IPS-NIHi7 (cell line): ENCODE measurements at regions not wholly inside any gene's neighbourhood (a gene's known extent, or its start where the extent isn't known, plus 50 kb on each side); places are given as distances from the start of the nearest gene placed in this dataset.
A peak's percentile ranks its signal among the peaks of the same experiment; 100 is the strongest.
"Not testable (repeated sequence)": the region's sequence is repeated elsewhere in the genome, so short reads cannot be mapped to it uniquely, and the experiment has no call there.

ENCODE experiments used
- DNase-seq: peaks from one replicate; pipeline ENCODE4 v3.0.0; 2012; ENCODE audit warnings: mixed read lengths; ENCODE audit errors: extremely low spot score

DNA sequence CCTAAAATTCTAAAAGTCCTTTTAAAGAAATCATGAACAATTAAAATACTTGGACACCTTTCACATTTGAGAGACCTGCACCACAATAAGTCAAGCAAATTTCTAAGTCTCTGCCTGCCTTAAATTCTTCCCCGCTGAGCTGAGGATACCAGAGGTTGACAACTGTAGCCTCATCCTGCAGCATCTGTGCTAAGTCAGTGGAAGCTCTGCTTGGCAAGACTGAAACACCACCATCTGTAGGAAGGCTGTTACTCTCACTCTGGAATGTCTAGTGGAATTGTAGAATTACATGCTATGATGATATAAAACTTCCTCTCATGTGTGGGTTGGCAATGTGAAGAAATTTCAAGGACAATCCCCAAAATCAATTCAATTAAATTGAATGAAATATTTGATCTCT is 1756.5 kb downstream of the NCAM2 start:
- no peak for DNase-seq

DNA sequence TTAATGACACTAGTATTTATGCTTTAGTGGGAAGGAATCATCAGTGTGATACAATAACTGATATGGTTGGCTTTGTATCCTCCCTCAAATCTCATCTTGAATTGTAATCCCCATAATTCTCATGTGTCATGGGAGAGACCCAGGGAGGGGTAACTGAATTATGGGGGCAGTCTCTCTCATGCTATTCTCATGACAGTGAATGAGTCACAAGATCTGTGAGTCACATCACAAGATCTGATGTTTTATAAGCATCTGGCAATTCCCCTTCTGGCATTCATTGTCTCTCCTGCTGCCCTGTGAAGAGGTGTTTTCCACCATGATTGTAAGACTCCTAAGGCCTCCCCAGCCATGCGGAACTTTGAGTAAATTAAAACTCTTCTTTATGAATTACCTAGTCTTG is 1760.3 kb downstream of the NCAM2 start:
- DNase-seq = no peak

DNA sequence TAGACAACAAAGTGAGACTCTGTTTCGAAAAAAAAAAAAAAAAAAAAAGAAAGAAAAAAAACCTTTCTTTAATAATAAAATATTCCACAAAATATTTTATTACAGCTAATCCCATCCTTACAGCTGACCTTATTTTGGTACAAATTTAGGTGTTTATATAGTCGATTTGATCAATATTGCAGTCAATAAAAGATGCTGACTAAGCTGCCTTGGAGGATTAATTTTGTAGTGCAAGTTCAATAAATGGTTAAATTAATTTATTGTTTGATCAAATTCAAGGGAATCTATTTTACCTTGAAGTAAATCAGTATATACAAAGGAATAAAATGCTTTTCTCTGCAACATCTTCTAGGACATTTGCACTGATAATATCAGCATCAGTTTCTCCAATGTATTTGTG is 1764.3 kb downstream of the NCAM2 start:
- DNase-seq = no peak

DNA sequence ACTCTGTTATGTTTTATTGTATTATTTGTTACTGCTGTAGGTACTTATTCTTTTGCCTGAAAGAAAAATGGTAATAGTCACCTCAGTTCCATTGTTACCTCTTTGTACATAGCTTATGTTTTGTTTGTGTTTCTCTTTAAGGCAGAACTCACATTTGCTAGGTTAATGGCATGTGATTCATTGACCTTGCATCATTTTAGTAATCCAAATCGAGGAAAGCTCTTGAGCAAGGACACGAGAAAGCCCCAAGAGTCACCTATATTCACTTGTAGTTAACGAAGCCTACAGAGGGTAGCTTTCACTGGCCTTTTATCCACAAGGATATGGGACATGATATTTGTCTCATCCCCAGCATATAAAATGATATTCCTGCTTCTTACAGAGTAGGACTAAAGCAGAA is 1765.2 kb downstream of the NCAM2 start:
- no peak for DNase-seq

DNA sequence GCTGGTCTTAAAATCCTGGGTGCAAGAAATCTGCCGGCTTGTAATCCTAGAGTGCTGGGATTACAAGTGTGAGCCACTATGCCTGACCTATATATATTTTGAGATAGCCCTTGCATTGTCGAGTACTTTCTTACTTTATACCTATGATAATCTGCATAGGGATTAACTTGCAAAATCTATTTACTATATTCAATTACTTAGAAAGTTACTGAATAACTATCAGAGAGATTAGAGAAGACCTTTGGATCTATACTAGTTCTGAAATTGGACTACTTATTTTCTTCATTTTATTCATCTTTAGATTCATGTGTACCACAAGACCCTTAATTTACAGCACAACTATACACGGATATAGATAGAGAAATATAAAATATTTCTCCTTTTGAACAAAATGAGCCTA is 1766.0 kb downstream of the NCAM2 start:
- DNase-seq = no peak

- DNase-seq = no peak
These were observed 1793.2 kb downstream of the NCAM2 start for GRCh38 chr21:22791376-22791775.

DNA sequence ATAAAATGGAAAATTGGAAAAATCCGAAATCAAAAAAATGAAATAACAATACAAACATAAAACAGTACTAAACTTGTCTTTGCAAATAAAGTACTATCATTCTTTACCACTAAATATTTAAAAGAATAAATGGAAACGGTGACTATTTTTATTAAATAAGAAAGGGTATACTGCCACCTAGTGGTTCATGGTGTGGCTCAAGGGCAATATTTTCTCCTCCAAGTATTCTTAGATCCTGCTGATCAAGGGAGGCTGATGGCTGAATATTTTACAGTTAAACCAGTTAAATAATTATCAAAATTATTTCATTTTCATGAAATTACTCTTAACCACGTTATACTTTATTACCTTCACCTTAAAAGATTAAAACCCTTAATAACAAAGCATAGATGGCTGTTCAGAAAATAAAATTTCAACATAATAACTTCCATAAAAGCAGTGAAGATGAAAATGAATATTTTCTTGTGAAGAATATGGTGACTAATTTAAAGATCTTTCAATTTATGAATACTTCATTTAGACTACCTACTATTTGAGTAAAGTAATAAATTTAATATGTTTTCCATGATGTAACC is 1793.9 kb downstream of the NCAM2 start:
- DNase-seq = peak; percentile 24

GRCh38 chr21:22795091-22795490 is 1796.9 kb downstream of the NCAM2 start:
- no peak for DNase-seq

DNA sequence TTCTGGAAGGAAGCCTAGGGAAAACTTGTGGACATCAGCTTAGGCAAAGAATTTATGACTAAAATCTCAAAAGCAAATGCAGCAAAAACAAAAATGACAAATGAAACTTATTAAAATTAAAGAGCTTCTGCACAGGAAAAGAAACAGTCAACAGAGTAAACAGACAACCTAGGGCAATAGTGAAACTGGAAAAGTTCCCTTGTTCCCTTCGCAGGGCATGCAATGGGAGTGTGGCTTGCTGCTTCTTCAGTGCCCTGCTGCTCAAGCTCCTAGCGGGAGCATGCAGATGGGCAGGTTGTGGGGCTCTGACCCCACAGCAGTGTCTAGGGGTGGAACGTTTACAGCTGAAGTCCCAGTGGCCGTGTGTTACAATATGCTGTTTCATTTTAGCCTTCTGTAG is 1797.4 kb downstream of the NCAM2 start:
- DNase-seq = no peak

DNA sequence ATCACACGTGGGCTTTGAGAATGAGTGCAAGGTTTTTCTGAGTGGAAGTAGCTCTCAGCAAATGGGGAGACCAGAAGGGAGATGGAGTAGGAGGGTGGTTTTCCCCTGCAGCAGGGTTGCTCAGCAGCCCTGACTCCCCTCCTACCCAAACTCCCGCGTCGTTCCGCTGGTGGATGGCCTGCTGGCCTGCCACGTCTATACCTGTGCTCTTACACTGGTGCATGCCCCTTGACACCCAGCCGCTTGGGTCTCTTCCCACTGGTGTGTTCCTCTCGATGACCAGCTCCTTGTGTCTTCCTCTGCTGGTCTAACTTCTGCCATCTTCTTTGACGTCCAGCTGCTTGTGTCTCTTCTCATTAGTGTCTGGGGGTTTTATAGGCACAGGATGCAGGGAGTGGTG is 1797.9 kb downstream of the NCAM2 start:
- no peak for DNase-seq

GRCh38 chr21:22804151-22804550 is 1805.9 kb downstream of the NCAM2 start:
- DNase-seq = no peak

DNA sequence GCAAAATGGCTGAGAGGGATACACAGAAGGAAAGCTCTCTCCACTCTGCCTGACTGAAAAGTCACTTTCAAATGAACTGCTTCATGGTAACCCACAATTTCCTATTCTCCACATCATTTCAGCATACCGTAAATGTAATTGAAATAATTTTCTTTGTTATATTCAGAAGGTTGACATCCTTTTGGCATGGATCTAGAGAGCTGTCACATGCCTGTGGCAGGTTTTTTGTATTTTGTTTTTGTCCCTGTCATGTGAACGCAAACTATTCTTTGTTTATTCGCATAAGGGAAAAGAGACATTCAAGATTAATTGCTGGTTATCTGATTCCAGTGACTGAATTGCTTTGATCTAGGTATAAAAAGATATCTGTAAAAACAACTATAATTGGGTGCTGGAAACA is 1808.1 kb downstream of the NCAM2 start:
- DNase-seq = no peak

DNA sequence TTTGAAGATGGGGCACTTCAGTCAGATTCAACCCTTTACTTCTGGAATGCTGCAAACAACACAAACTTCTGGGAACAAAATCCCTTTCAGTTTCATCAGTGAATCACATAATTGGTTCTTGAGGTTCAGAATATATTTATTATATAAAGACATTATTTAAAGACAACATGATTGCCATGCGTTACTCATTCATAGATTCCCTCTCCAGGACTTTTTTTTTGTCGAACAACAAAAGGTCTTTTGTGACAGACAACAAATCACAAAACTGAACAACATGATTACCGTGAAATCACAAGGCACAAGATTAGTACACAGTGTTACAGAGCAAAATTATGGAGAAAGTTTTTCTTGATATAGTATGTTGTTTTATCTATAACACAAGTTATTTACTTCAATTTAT is 1815.0 kb downstream of the NCAM2 start:
- no peak for DNase-seq

DNA sequence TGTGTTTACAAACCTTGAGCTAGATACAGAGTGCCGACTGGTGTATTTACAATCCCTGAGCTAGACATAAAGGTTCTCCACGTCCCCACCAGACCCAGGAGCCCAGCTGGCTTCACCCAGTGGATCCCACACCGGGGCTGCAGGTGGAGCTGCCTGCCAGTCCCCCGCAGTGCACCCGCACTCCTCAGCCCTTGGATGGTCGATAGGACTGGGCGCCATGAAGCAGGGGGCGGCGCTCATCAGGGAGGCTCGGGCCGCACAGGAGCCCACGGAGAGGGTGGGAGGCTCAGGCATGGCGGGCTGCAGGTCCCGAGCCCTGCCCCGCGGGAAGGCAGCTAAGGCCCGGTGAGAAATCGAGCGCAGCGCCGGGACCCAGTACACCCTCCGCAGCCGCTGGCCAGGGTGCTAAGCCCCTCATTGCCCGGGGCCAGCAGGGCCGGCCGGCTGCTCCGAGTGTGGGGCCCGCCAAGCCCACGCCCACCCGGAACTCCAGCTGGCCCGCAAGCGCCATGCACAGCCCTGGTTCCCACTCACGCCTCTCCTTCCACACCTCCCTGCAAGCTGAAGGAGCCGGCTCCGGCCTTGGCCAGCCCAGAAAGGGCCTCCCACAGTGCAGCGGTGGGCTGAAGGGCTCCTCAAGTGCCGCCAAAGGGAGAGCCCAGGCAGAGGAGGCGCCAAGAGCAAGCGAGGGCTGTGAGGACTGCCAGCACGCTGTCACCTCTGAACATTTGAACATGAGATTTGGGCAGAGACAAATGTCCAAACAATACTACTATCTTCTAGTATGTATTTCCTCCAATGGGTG is 1820.7 kb downstream of the NCAM2 start:
- not testable (repeated sequence) for DNase-seq

- no peak for DNase-seq
These were observed 1829.2 kb downstream of the NCAM2 start for GRCh38 chr21:22827422-22827821.

- no peak for DNase-seq
These were observed 1844.7 kb downstream of the NCAM2 start for GRCh38 chr21:22842875-22843274.

GRCh38 chr21:22855581-22855980 is 1857.4 kb downstream of the NCAM2 start:
- no peak for DNase-seq

- no peak for DNase-seq
These were observed 1873.5 kb downstream of the NCAM2 start for GRCh38 chr21:22871692-22872091.

- no peak for DNase-seq
These were observed 1882.4 kb downstream of the NCAM2 start for GRCh38 chr21:22880573-22880972.

DNA sequence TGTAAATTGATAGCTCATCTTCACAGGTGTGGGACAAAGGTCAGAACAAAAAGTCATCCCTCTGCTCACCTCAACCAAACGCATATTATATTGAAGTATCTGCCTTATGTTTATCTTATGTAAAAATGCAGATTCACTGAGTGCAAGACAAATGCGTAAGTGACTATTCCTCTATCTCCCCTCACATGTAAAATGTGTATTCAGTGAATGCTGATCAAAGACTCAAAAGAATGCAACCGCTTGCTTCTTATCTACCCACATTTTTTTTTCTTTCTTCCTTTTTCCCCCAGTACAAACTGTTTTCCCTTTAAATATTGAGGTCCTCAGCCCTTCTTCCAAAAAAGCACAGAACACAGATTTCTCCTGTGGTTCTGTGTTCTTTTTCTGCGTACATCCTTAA is 1882.9 kb downstream of the NCAM2 start:
- DNase-seq = no peak

DNA sequence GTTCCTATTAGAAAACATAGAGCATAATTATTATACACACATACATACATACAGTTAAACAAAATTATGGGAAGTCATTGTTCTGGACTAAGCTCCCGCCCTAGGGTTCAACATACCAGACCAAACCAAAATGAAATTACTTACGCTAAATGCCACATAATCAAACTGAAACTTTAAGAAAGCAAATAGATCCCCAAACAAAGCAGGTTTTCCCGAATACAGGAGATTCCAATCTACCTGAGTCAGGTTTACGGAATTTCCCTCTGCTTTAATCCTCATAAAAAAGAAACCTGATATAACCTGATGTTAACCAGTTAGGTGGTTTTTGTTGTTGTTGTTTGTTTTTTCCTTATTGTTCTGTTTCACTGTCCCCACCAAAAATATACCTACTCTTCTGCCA is 1886.9 kb downstream of the NCAM2 start:
- no peak for DNase-seq

- no peak for DNase-seq
These were observed 1887.4 kb downstream of the NCAM2 start for GRCh38 chr21:22885614-22886013.

GRCh38 chr21:22889445-22889844 is 1891.2 kb downstream of the NCAM2 start:
- no peak for DNase-seq

DNA sequence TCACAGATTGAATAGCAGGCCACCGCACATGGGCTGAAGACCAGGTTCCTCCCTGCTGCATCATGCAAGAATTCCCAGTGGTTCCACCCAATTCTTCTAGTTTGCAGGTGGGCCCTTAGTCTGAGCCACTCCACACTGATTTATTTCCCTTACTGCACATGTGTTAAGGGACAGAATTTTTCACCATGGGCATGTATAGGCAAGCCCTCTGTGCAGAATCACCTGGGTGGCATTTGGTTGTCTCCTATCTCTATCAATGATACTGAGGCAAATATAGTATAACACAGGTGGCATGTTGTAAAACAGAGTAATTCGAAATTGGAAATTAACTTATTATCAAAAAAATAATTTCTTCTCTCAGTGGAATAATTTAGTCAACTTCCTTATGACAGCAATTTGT is 1892.4 kb downstream of the NCAM2 start:
- DNase-seq = no peak
